ENCODE measurements at regions not wholly inside any gene's neighbourhood (a gene's known extent, or its start where the extent isn't known, plus 50 kb on each side); places are given as distances from the start of the nearest gene placed in this dataset.

GRCh38 chr9:7273575-7273974 is 515.8 kb downstream of the KDM4C start:
- H2BK20ac ChIP-seq (ENCODE audit: low read length): no peak overlapping the region
- H3K23ac ChIP-seq (ENCODE audit: insufficient read length): no peak overlapping the region
- no peak overlapping the region for H2BK12ac ChIP-seq (ENCODE audit: low read depth, low read length)
- no peak overlapping the region for H3K14ac ChIP-seq (ENCODE audit: insufficient read length)
- no peak for DNase-seq (ENCODE audit: low read depth in 1 of 2, low spot score in 2 of 2)
- H3K9me3 ChIP-seq (ENCODE audit: insufficient read depth in 2 of 2, low read depth in 1 of 2, low read length in 1 of 2): no peaks in the 10 kb centered on the region
- H3K9ac ChIP-seq (replicated peaks in 1 of 4; ENCODE audit: extremely low read depth in 1 of 4, low read depth in 3 of 4, low read length in 3 of 4): no peak overlapping the region
- 80% methylated on average over 5 of the region's 5 CpGs; no CpG with 5 or more reads in 1 of the 2 experiments for WGBS, 2 experiments (ENCODE audit: extremely low coverage in 1 of 2, insufficient coverage in 1 of 2, insufficient read length in 1 of 2, insufficient replicate concordance in 2 of 2, low coverage in 1 of 2, low lambda C conversion rate in 2 of 2, missing lambda C conversion rate in 1 of 2)
- H2BK15ac ChIP-seq (ENCODE audit: low read length): no peak overlapping the region
- no peak overlapping the region for H3K4ac ChIP-seq (replicated peaks; ENCODE audit: insufficient read length, low read depth, low read length)
- CTCF ChIA-PET (ENCODE audit: partially characterized antibody): interaction anchor here (0.7 to 2.3 kb wide), 21 partner anchors 10 to 384 kb away, joined by 3 to 13 read pairs (median 4); no protein-coding TSS in a partner anchor
- H3K18ac ChIP-seq (ENCODE audit: extremely low read depth, low read length): no peak overlapping the region
- no peak overlapping the region for H2AK5ac ChIP-seq (ENCODE audit: low read depth, low read length)
- H4K20me1 ChIP-seq (replicated peaks in 1 of 2; ENCODE audit: control insufficient read depth in 1 of 2, insufficient read depth in 2 of 2, low read length in 2 of 2): no peaks in the 10 kb centered on the region
- H3K23me2 ChIP-seq (ENCODE audit: low read depth, low read length): no peaks in the 10 kb centered on the region
- H4K5ac ChIP-seq (ENCODE audit: insufficient read length, low read depth, low read length): no peak overlapping the region
- H3K27me3 ChIP-seq (replicated peaks in 1 of 4; ENCODE audit: control insufficient read depth in 3 of 4, extremely low read depth in 1 of 4, insufficient read depth in 3 of 4, low read length in 3 of 4): no peaks in the 10 kb centered on the region
- H4K8ac ChIP-seq (ENCODE audit: extremely low read depth, insufficient read depth, low read length): no peak overlapping the region
- H3K4me3 ChIP-seq (ENCODE audit: extremely low read depth in 1 of 4, insufficient read depth in 2 of 4, low read depth in 3 of 4, low read length in 4 of 4): no peak overlapping the region
- H2BK5ac ChIP-seq (ENCODE audit: low read depth, low read length): no peak overlapping the region
- POLR2A ChIA-PET (ENCODE audit: partially characterized antibody): interaction anchor here (0.7 kb wide), 1 partner anchor 512 kb away, joined by 3 read pairs; no protein-coding TSS in a partner anchor
- no peak for FAIRE-seq
- no peak overlapping the region for H3K4me2 ChIP-seq (ENCODE audit: insufficient read depth in 1 of 2, low read depth in 2 of 2, low read length in 2 of 2)
- H3K56ac ChIP-seq (replicated peaks; ENCODE audit: insufficient read length, low read depth, low read length): no peak overlapping the region
- no peaks in the 10 kb centered on the region for H3K4me1 ChIP-seq (replicated peaks in 1 of 4; ENCODE audit: control insufficient read depth in 3 of 4, insufficient read depth in 4 of 4, low read length in 3 of 4)
- no peak overlapping the region for H3K27ac ChIP-seq (ENCODE audit: low read depth, low read length)
- H3K36me3 ChIP-seq (ENCODE audit: control insufficient read depth in 2 of 4, insufficient read depth in 4 of 4, low read length in 3 of 4): no peaks in the 10 kb centered on the region
- H4K91ac ChIP-seq (replicated peaks; ENCODE audit: insufficient read length, low read length): no peak overlapping the region
- H3K79me2 ChIP-seq (ENCODE audit: control insufficient read depth in 1 of 2, insufficient read depth in 2 of 2, low read length in 2 of 2): no peaks in the 10 kb centered on the region
- no peak overlapping the region for H2BK120ac ChIP-seq (replicated peaks; ENCODE audit: low read depth, low read length)
- no peaks in the 10 kb centered on the region for H3K79me1 ChIP-seq (ENCODE audit: low read depth, low read length)
- 0 out of 2 replicates have a peak overlapping the region, but pooled peaks have one; percentile 2 for H2AFZ ChIP-seq (ENCODE audit: low read length)
- TF ChIP-seq CBX8 (IDR thresholded peaks at IDR 0.05; ENCODE audit: borderline replicate concordance, low read depth, low read length) (no peak), ZNF274 (IDR thresholded peaks at IDR 0.05; ENCODE audit: borderline replicate concordance, extremely low read depth, low read length) (no peak), KDM1A (IDR thresholded peaks at IDR 0.05; ENCODE audit: borderline replicate concordance, low read length) (no peak), CREB1 (IDR thresholded peaks at IDR 0.05) (no peak), CHD2 (IDR thresholded peaks at IDR 0.05; ENCODE audit: low read length) (no peak), RAD21 (IDR thresholded peaks at IDR 0.05 in 1 of 2, conservative IDR thresholded peaks at IDR 0.05 in 1 of 2; ENCODE audit: low read depth in 2 of 2, low read length in 2 of 2) (peak; percentile 68 to 72), USF2 (IDR thresholded peaks at IDR 0.05; ENCODE audit: low read length) (no peak), CTCF (IDR thresholded peaks at IDR 0.05; ENCODE audit: control extremely low read depth in 1 of 3, insufficient read depth in 1 of 3, low read depth in 1 of 3, low read length in 3 of 3) (peak; percentile 52 to 57 (median 55)), MAFK (IDR thresholded peaks at IDR 0.05; ENCODE audit: low read depth, low read length) (no peak), TCF12 (IDR thresholded peaks at IDR 0.05; ENCODE audit: low read depth, low read length) (no peak), KDM4A (IDR thresholded peaks at IDR 0.05; ENCODE audit: low read depth, low read length, severe bottlenecking) (no peak)

Data from H1 (cell line).